Hematopoietic multipotent progenitor cell treated with erythropoietin and hydrocortisone succinate and interleukin-3 and kit ligand, for 4 days (in vitro differentiated cells): ENCODE measurements at regions not wholly inside any gene's neighbourhood (a gene's known extent, or its start where the extent isn't known, plus 50 kb on each side); places are given as distances from the start of the nearest gene placed in this dataset.

Experiments
- DNase-seq: peaks from one replicate; pipeline ENCODE4 v3.0.0-alpha.2; 2015

DNA sequence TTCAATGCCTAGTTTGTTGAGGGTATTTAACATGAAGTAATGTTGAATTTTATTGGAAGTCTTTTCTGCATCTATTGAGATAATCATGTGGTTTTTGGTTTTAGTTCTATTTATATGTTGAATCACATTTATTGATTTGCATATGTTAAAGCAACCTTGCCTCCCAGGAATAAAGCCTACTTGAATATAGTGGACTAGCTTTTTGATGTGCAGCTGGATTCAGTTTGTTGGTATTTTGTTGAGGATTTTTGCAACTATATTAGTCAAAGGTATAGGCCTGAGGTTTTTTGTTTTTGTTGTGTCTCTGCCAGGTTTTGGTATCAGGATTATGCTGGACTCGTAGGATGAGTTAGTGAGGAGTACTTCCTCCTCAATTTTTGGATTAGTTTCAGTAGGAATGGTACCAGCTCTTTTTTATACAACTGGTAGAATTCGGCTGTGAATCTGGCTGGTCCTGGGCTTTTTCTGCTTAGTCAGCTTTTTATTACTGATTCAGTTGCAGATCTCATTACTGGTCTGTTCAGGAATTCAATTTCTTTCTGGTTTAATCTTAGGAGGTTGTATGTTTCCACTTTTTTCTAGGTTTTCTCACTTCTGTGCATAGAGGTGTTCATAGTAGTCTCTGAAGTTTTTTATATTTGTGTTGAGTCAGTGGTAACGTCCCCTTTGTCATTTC, 209.8 kb upstream of the RBMS3 start:
- DNase-seq, result no peak

GRCh38 chr3:29072611-29073010, 208.3 kb upstream of the RBMS3 start:
- no peak for DNase-seq

DNA sequence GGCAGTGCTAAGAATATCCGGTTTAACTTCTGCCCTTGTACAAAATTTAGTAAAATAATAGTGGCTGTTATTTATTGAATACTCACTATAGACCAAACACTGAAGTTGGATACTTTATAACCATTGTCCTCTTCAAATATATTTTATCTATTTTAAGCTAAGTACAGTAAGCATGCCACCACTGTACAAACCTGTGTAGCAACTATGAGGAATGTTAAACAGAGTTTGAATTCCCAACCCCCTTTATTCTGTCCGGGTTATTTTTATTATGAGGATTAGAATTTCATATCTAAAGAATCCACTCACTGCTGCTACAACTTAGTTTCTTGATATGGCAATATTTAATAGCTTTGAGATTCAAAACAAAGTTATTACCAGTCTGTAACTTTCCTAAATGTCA, 203.5 kb upstream of the RBMS3 start:
- DNase-seq, result no peak

- no peak for DNase-seq
Observed at GRCh38 chr3:29079358-29079757, 201.5 kb upstream of the RBMS3 start.

GRCh38 chr3:29080967-29081366, 199.9 kb upstream of the RBMS3 start:
- DNase-seq, result no peak

GRCh38 chr3:29083081-29083480, 197.8 kb upstream of the RBMS3 start:
- DNase-seq, result no peak

- no peak for DNase-seq
Observed at GRCh38 chr3:29083676-29084075, 197.2 kb upstream of the RBMS3 start.

GRCh38 chr3:29088579-29088978, 192.3 kb upstream of the RBMS3 start:
- no peak for DNase-seq

DNA sequence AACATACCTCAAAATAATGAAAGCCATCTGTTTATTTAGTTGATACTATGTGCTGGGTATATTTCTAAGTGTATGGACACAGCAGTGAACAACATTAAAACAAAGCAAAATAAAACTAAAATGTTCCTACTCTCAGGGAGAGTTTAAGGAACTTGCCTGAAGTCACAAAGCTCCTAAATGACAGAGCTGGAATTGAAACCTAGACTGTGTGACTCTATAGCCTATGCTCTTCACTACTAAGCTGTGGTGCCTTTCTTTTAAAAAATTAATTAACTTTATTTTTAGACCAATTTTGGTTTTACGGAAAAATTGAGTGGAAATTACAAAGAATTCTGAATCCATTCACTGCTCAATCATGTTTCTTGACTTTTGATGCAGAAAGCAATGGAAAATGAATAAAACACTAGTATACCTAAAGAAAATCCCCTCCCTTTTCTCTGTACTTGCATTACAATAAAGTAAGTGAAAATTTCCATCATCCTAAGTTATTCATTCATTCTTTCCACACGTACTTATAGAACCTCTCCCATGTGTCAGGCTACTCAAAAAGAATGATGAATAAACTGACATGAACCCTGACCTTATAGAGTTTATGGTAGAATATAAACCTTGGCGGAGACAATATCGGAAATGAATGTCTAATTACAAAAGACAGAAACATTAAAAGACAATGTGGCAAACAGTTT, 189.8 kb upstream of the RBMS3 start:
- DNase-seq, result no peak

- DNase-seq, result no peak
Observed at GRCh38 chr3:29091599-29092189, 189.2 kb upstream of the RBMS3 start.

- no peak for DNase-seq
Observed at GRCh38 chr3:29092348-29092747, 188.5 kb upstream of the RBMS3 start.

DNA sequence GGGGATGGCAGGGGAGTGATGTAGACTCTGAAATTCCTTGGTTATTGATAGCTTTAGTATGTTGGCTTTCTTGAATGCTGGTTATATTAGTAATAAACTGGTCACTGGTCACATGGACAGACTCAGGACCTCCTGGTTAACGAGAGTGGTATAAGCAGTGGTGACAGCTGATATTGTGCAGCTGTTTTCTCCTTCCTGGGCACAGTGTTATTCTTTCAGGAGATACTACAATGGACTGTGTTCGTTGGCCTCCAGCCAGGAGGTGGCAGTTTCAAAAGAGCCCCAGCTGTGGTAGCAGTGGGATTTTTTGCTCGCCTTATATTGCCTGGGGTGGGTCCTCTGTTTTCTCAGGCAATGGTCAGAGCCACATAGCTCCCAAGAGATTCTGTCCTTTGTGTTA, 181.6 kb upstream of the RBMS3 start:
- no peak for DNase-seq

- DNase-seq, result no peak
Observed at GRCh38 chr3:29099775-29100174, 181.1 kb upstream of the RBMS3 start.

DNA sequence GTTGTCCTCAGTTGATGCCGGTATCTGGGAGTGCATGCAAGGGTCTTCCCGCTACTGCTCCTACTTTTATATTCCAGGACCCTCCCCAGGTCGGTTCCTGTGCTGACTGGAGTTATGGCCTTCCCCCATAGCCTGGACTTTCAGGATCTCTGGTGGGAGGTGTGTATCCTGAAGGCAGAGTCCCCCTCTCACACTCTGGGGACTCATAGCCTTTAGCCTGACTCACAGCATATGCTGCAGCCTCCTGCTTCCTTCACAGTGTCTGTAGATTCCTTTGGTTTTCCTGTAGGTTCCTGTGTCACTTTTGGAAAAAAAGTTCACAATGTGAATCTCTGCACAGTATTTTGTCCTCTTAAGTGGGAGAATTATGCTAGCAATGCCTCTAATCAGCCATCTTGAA, 180.6 kb upstream of the RBMS3 start:
- no peak for DNase-seq

DNA sequence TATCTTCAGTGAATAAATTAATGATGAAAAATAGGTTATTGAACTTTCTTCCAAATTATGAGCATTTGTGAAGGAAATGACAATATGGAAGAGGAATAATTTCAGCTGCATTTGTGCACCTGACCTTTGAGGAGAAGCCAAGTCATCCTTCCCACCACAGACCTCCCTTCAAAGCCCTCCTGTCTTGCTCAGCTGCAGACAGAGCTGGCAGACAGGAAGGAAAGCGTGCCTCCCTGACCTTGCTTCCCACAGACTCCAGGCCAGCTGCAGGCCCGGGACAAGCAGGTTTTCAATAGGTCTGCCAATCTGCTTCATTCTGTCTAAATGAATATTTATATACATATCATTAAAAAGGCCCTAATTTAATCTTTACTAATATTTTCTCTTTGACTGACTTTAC, 152.9 kb upstream of the RBMS3 start:
- DNase-seq, result no peak

GRCh38 chr3:29137601-29138000, 143.3 kb upstream of the RBMS3 start:
- DNase-seq, result no peak

GRCh38 chr3:29138171-29138570, 142.7 kb upstream of the RBMS3 start:
- no peak for DNase-seq

DNA sequence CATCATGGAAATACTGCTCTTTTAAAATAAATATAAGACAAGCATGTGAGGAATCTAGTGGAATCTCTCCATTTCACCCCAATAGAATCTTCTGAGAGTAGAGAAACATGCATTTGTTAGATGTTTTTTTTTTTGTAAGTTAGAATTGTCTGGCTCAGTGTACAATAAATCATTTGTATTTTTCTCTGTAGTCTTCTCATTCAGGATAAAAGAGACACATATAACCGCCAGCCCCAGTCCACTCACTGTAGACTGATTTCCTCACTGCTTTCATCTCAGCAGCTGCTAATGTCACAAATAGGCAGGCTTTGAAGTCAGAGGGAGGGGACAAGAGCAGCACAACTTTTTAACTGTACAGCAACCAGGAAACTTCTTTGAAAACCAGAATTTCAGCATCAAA, 140.2 kb upstream of the RBMS3 start:
- DNase-seq, result no peak

- no peak for DNase-seq
Observed at GRCh38 chr3:29141197-29141917, 139.5 kb upstream of the RBMS3 start.

DNA sequence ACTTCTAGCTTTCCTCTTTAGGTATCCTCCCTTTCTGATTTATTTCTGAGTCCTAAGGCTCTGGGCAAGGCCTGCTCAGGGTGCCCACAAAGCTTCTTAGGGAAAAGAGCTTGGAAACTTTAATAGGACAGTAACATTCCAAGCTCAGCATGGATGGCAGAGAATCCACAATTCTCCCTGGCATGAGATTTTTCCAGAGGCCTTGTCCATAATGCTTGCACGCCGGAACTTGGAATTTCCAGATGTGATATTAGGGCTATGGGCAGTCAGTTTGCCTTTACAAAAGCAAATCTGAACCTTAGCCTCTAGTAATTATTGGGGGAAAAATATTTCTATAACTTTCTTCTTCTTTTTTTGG, 139.0 kb upstream of the RBMS3 start:
- DNase-seq, result no peak

DNA sequence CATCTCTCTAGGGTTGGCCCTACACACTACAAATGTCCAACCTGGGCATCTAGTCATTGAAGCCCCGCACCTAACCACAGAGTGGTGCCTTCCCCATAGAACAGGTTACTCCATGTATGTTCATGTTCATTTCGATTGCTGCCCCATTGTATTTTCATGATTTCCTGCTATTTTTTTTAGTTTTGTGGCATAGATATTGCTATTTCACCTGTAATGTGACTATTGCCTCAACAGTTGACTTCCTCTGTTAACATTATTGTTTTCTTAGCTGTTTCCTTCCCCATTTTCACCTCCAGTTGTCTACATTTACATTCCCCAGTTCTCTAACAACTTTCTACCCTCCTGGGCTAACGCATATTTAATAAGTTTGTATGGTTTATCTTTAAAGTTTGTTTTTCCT, 137.7 kb upstream of the RBMS3 start:
- DNase-seq, result no peak

GRCh38 chr3:29144361-29144760, 136.5 kb upstream of the RBMS3 start:
- peak; percentile 18 for DNase-seq

DNA sequence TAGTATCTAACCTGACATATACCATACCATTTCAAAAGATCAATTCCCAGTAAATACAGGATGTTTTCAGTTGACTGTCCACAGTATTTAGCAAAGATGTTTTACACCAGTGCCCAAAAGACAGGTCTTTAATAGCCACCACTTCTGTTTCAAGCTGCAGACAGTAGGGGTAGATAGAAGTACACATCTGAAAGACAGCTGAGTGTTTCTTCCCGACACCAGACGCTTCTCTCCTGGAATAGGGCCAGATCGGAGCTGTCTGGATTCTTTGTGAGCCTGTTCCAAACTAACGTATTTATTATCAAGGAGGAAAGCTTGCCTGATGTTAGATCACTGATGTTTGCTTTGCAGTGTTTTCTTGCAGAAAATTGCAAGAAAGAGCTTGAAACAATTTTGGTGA, 136.1 kb upstream of the RBMS3 start:
- no peak for DNase-seq

DNA sequence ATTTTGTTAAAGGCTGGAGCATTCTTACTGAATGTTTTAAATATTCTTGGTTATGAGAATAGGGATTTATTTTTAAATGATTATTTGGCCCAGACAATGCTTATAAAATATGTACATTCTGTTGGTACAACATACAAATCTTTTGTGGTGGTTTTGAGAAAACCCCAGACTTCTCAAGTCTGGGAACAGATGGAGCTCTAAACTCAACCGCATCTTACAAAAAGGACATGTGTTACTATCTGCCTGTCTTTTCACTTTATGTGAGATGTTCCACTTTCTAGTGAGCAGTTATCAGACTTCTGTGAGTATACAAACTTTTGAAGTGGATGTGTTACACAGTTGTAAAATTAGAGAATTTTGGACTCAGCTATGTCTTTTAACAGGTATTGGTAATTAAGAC, 135.5 kb upstream of the RBMS3 start:
- DNase-seq, result no peak
